Panc1 (cell line): ENCODE measurements at regions not wholly inside any gene's neighbourhood (a gene's known extent, or its start where the extent isn't known, plus 50 kb on each side); places are given as distances from the start of the nearest gene placed in this dataset.

Experiments
- CTCF ChIP-seq: fragments of 450-650 bp; IDR thresholded peaks from 2 replicates; pipeline ENCODE4 v1.5.1; 2017; ENCODE audit warnings: mild to moderate bottlenecking
- POLR2AphosphoS5 ChIP-seq: IDR thresholded peaks from 2 replicates; pipeline ENCODE4 v1.6.1; 2012; ENCODE audit warnings: mild to moderate bottlenecking, low read depth, low read length, moderate library complexity
- SIN3A ChIP-seq: IDR thresholded peaks from 2 replicates; pipeline ENCODE4 v1.6.1; 2012; ENCODE audit warnings: low read depth, mild to moderate bottlenecking, low read length, moderate library complexity, borderline replicate concordance; ENCODE audit not compliant: insufficient read depth

GRCh38 chr3:137180220-137180619 lies 222.4 kb downstream of the IL20RB start:
- TF ChIP-seq POLR2AphosphoS5 (no peak), CTCF (no peak), SIN3A (no peak)
